Lower leg skin (tissue), 4 donors: ENCODE measurements at regions not wholly inside any gene's neighbourhood (a gene's known extent, or its start where the extent isn't known, plus 50 kb on each side); places are given as distances from the start of the nearest gene placed in this dataset.
"Not testable (repeated sequence)": the region's sequence is repeated elsewhere in the genome, so short reads cannot be mapped to it uniquely, and the experiment has no call there.

Experiments
- DNase-seq, 2 donors: peaks; one replicate each; pipeline ENCODE4 v3.0.0-alpha.2; 2019; ENCODE audit warnings: low spot score in 2 of 2
- H3K4me3 ChIP-seq: fragments of 200-600 bp; sonication (generic); 2 replicates; pipeline ENCODE4 v1.5.1; 2017; ENCODE audit warnings: mild to moderate bottlenecking, low read depth; ENCODE audit not compliant: poor library complexity, severe bottlenecking
- CTCF ChIP-seq, 3 donors: fragments of 450-650 bp; IDR thresholded peaks; one replicate each; pipeline ENCODE4 v1.5.1; 2016; ENCODE audit warnings: antibody characterized with exemption in 3 of 3, mild to moderate bottlenecking in 3 of 3, moderate library complexity in 2 of 3
- POLR2A ChIP-seq, 2 donors: fragments of 450-650 bp; IDR thresholded peaks; one replicate each; pipeline ENCODE4 v1.6.1; 2016 to 2017; ENCODE audit warnings: antibody characterized with exemption in 2 of 2, mild to moderate bottlenecking in 1 of 2, moderate library complexity in 1 of 2
- WGBS, 2 donors: methylation state at CpG; one replicate each; pipeline ENCODE4 v1.1.5; 2018; 5-methylcytosine and 5-hydroxymethylcytosine counted together
- intact Hi-C: fragments of 100-400 bp; cut with DNase I; formaldehyde crosslinking; loops from one replicate; pipeline ENCODE4 v1.15.0; 2023; ENCODE audit warnings: low total_unique reads

- TF ChIP-seq CTCF (IDR thresholded peaks at IDR 0.05) (no peak), POLR2A (IDR thresholded peaks at IDR 0.05) (no peak)
- intact Hi-C loops = no loop called here
- no peak for DNase-seq
- WGBS, 2 donors = 52 to 70% methylated on average over 9 of the region's 9 CpGs
- H3K4me3 ChIP-seq = no peak overlapping the region
Measured at GRCh38 chr13:109271061-109271460, 515.3 kb downstream of the IRS2 start.

- 86 to 87% methylated on average over 4 of the region's 4 CpGs for WGBS, 2 donors
- H3K4me3 ChIP-seq, intact Hi-C loops, DNase-seq: not testable (repeated sequence)
Measured at GRCh38 chr13:109269381-109269780, 517.0 kb downstream of the IRS2 start.

- WGBS, 2 donors = 96% methylated on average over 3 of the region's 3 CpGs
- DNase-seq, intact Hi-C loops, H3K4me3 ChIP-seq: not testable (repeated sequence)
Measured at GRCh38 chr13:109268492-109268891, 517.9 kb downstream of the IRS2 start.

- intact Hi-C loops, DNase-seq, H3K4me3 ChIP-seq: not testable (repeated sequence)
- 84 to 85% methylated on average over 4 of the region's 4 CpGs for WGBS, 2 donors
Measured at GRCh38 chr13:109267400-109267799, 519.0 kb downstream of the IRS2 start.

- intact Hi-C loops, H3K4me3 ChIP-seq, DNase-seq: not testable (repeated sequence)
- WGBS, 2 donors = 68 to 76% methylated on average over 8 of the region's 8 CpGs
Measured at GRCh38 chr13:109265438-109265742, 521.0 kb downstream of the IRS2 start.

GRCh38 chr13:109264603-109265437, 521.6 kb downstream of the IRS2 start:
- H3K4me3 ChIP-seq, DNase-seq, intact Hi-C loops: not testable (repeated sequence)
- 62 to 63% methylated on average over 14 of the region's 14 CpGs for WGBS, 2 donors

GRCh38 chr13:109257761-109258157, 528.6 kb downstream of the IRS2 start:
- WGBS, 2 donors = 87 to 91% methylated on average over 6 of the region's 6 CpGs
- DNase-seq, H3K4me3 ChIP-seq, intact Hi-C loops: not testable (repeated sequence)
